GM18909 (cell line): ENCODE measurements at regions not wholly inside any gene's neighbourhood (a gene's known extent, or its start where the extent isn't known, plus 50 kb on each side); places are given as distances from the start of the nearest gene placed in this dataset.

Experiments
- ATAC-seq: cut with Tn5 transposase; IDR thresholded peaks from one replicate; pipeline ENCODE4 v1.9.1; 2021; ENCODE audit warnings: mild to moderate bottlenecking; ENCODE audit not compliant: unreplicated experiment, poor library complexity

DNA sequence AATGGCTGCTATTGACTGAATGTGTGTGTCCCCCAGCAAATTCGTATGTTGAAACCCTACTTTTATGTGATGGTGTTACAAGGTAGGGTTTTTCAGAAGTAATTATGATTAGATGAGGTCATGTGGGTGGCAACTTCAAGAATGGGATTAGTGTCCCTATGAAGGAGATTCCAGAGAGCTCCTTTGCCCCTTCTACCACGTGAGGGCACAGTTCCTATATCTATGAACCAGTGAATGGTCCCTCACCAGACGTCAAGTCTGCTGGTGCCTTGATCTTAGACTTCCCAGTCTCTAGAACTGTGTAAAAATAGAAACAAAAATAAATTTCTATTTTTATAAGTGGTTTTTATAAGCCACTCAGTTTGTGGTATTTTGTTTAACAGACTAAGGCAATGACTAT is 1137.6 kb upstream of the IGFBP7 start:
- ATAC-seq, result no peak

DNA sequence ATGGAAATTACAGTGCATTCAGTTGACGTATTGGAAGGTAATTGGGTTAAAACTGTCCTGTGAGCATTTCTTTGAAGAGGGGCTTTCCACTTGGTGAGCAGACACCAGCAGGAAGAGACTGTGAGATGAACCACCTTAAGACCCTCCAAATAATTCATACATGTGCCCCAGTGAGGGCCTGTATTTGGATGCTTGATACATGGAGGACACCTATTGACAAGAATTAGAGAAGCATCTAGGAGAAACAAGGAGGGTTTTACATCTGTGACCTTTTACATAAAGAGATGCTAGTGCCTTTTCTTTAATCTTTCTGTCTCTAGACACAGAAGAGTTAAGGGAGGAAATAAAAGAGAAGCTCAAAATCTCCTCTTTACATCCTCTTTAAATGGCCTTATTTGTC is 1115.3 kb upstream of the IGFBP7 start:
- no peak for ATAC-seq

DNA sequence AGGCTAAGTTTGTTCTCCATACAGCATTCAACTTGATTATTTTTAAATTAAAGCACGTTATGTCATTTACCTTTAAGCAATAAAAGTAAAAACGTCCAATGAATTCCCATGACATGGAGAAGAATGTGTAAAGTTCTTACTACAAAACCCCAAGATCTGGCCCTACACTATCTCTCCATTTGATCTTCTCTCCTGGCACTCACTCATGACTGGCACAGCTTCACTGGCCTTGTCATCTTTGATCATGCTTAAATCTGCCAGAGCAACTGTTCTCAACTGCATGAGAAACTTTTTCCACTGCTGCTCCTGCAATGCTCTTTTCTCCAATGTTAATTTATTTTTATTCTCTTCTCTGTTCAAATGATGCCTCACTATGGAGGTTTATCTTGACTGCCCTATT is 1109.0 kb upstream of the IGFBP7 start:
- no peak for ATAC-seq

DNA sequence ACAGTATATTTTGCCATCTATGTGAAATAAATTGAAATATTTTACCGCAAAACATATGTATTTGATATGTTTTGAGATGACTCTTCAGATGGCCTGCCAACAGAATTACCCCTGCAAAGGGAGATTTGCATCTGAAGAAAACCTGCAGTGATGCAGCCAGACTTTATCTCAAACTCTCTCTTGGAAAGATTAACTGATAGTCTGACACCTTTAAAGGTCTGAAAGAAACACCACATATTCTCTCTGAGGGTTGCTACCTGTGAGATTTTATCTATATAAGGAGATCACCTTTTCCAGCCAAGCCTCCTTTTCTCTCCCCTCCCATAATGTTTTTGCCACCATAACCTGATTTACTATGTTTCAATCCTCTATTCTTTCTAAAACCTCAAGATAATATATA is 1106.3 kb upstream of the IGFBP7 start:
- no peak for ATAC-seq

DNA sequence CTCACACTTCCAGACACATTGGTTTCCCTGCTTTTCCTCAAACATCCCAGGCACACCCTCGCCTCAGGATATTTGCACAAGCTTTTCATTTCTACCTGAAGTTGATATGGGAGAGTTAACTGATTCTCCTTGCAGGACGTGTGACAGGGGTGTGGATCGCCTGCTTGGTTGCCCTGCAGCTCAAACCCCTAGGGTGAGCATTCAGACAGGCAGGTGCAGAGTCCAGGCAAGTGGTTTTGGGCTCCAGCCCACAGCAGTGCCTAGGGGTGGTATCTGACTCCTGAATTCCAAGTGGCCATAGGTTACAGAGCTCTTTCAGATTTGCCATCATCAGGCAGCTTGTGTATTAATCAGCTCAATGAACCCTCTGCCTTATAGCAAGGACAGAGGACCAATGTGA is 1104.2 kb upstream of the IGFBP7 start:
- no peak for ATAC-seq

GRCh38 chr4:58209551-58209950 is 1099.4 kb upstream of the IGFBP7 start:
- no peak for ATAC-seq

DNA sequence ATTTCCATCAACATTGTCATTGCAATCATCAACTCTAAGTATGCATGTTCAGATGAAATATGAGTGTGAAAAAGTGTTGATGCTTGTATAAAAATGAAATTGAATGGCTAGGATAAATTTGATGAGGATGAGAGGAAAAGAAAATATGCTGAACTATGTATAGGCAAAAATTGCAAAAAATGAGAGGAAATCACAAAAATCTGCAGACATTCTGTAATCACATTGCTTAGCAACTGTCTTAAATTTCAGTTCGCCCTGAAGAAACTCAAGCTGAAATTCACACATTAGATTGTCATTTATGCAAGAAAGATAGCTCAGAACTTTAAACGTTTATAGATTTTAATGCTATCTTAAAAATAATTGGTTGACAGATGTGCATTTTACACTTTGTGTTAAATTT is 1098.8 kb upstream of the IGFBP7 start:
- no peak for ATAC-seq

DNA sequence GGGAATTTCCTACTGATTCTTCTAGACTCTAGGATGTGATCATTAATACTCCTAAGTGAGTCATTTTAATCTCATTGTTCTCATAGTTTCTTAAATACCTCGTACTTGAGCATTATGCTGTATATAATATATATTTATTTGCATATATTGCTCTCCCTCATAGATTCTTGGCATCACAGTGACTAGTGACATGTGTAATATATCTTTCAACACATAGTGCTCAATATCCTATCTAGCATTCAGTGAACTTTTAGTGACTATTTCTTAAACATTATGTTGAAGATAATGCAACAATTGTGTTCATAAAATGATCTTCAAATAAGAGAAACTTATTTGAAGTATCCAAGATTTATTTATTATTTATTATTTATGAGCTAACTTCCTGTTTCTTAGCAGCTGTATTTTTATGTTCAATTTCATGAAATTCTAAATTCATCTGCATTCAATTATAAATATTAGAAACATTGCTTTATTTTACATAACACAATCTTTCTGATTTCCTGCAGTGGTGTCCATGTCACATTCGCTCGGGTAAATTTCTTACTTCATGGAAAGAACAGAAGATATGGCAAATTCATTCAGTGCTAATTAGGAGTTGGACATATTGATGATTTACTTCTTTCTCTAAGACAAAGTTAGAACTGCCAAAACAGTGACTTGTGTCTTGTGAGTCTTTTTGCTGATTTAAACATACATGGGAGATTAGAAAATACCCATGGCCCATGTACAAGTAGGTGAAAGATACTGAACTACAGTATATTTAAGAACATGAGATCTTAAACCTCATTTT is 1095.5 kb upstream of the IGFBP7 start:
- no peak for ATAC-seq

- ATAC-seq, result no peak
Measured at GRCh38 chr4:58192217-58192616, 1082.0 kb upstream of the IGFBP7 start.

- no peak for ATAC-seq
Measured at GRCh38 chr4:58191109-58191508, 1080.9 kb upstream of the IGFBP7 start.

DNA sequence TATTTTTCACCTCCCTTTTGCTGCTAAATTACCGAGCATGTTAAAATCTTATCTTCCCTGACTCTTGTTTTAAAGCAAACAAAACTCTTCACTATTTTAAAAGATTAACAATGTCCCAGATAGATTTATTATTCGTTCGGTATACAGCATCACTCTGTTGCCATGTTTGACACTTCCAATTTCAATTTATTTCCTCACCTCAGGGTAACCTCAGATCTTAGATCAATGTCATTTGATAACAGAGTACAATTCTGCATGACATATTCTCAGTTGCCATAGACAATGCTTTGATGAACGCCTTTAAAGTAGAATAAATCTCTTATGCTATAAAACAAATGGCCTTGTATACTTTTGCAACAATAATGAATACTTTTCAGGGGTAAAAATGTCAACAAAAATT is 1078.1 kb upstream of the IGFBP7 start:
- ATAC-seq, result no peak

DNA sequence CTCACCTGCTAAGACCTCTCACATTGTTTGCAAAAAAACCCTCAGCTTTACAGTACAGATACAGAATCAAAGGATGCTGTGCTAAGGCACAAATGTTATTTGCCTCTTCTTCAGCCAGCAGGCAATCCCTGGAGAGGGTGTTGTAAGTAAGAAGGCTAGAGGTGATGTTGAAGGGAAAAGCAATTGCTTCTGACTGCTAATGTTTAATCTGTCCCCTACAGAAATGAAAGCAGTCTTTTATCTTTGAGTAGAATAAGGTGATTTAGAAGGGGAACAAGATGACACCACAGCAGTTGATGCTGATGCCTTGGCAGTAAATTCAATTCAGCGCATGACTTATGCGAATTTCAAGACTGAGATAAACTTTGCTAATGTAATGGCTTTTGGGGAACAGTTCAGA is 1064.8 kb upstream of the IGFBP7 start:
- no peak for ATAC-seq

GRCh38 chr4:58166490-58166889 is 1056.3 kb upstream of the IGFBP7 start:
- no peak for ATAC-seq

DNA sequence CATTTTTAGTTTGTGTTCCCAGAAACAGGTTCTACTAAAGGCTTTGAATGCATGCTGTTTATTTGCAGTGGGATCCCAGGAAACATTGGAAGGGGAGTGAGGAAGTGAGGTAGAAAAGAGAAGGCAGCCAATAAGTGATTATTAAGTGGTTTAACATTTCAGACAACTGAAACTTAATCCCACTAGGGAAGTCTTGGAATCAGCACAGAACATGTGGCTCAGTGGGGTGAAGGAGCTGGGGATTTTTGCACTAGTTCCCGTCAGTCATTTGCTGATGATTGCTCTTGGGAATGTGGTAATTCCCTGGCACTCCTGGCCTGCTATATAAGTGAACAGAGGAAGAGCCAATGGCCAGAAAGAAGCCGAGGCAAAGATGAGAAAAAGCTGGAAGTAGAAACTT is 1053.0 kb upstream of the IGFBP7 start:
- no peak for ATAC-seq

DNA sequence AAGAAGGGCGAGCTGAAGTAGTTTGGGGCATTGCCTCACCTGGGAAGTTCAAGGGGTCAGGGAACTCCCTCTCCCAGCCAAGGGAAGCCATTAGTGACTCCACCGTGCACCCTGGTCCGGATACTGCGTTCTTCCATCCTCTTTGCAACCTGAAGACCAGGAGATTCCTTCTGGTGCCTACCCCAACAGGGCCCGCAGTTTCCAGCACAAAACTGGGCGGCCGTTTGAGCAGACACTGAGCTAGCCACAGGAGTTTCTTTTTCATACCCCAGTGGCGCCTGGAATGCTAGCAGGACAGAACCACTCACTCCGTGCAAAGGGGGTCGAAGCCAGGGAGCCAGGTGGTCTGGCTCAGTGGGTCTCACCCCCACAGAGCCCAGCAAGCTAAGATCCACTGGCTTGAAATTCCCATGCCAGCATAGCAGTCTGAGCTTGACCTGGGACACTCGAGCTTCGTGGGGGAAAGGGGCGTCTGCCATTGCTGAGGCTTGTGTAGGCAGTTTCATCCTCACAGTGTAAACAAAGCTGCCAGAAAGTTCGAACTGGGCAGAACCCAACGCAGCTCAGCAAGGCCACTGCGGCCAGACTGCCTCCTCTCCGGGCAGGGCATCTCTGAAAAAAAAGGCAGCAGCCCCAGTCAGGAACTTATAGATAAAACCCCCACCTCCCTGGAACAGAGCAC is 1039.4 kb upstream of the IGFBP7 start:
- ATAC-seq, result no peak

- ATAC-seq, result no peak
Measured at GRCh38 chr4:58144721-58145120, 1034.5 kb upstream of the IGFBP7 start.

- no peak for ATAC-seq
Measured at GRCh38 chr4:58138786-58139668, 1028.8 kb upstream of the IGFBP7 start.

DNA sequence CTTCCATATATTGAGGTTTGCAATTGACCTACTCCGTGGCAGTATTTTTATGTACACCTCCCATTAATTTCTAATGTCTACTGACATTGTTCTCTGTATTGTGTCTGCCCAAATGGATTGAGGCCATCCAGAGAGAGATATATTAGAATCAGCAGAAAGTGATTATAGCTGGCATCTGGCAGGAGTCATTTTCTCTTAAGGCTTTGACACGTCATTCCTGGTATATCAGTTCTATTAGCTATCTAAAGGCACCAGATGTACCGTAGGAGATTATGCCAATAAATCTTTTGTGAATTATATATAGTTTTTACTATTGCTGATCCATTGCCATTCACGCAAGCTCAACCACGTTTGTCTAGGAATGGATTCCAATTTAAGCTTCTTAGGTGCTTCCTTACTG is 1026.4 kb upstream of the IGFBP7 start:
- ATAC-seq, result no peak

GRCh38 chr4:58127680-58128079 is 1017.5 kb upstream of the IGFBP7 start:
- no peak for ATAC-seq

GRCh38 chr4:58119298-58119697 is 1009.1 kb upstream of the IGFBP7 start:
- no peak for ATAC-seq

GRCh38 chr4:58113126-58113525 is 1002.9 kb upstream of the IGFBP7 start:
- ATAC-seq, result no peak
